Mesendoderm (in vitro differentiated cells): ENCODE measurements at regions not wholly inside any gene's neighbourhood (a gene's known extent, or its start where the extent isn't known, plus 50 kb on each side); places are given as distances from the start of the nearest gene placed in this dataset.

ENCODE experiments used
- DNase-seq: peaks from one replicate; pipeline ENCODE4 v3.0.0; 2013
- H2AK5ac ChIP-seq: 2 replicates; pipeline ENCODE4 v1.6.1; 2013; ENCODE audit warnings: low read length, inconsistent platforms
- H2BK120ac ChIP-seq: 2 replicates; pipeline ENCODE4 v1.6.1; 2013; ENCODE audit warnings: low read depth, mild to moderate bottlenecking, low read length, moderate library complexity, mixed read lengths
- H2BK15ac ChIP-seq: replicated peaks from 2 replicates; pipeline ENCODE4 v1.6.1; 2013; ENCODE audit warnings: low read depth, mild to moderate bottlenecking, moderate library complexity
- H2BK5ac ChIP-seq: 2 replicates; pipeline ENCODE4 v1.6.1; 2013; ENCODE audit warnings: low read length, inconsistent platforms
- H3K18ac ChIP-seq: 2 replicates; pipeline ENCODE4 v1.6.1; 2013; ENCODE audit warnings: mild to moderate bottlenecking, low read length, mixed read lengths
- H3K23ac ChIP-seq: one replicate; pipeline ENCODE4 v1.6.1; 2013; ENCODE audit warnings: low read length
- H3K27ac ChIP-seq: 2 replicates; pipeline ENCODE4 v1.5.1; 2013; ENCODE audit warnings: low read depth, mild to moderate bottlenecking, inconsistent platforms, low read length, moderate library complexity
- H3K27me3 ChIP-seq: 2 replicates; pipeline ENCODE4 v1.6.1; 2013; ENCODE audit warnings: low read length, control low read depth, mild to moderate bottlenecking, inconsistent platforms; ENCODE audit not compliant: insufficient read depth, poor library complexity
- H3K36me3 ChIP-seq: 2 replicates; pipeline ENCODE4 v1.6.1; 2013; ENCODE audit warnings: low read length, inconsistent platforms; ENCODE audit not compliant: control insufficient read depth, insufficient read depth
- H3K4ac ChIP-seq: one replicate; pipeline ENCODE4 v1.6.1; 2013; ENCODE audit warnings: low read depth, mild to moderate bottlenecking, low read length, moderate library complexity
- H3K4me1 ChIP-seq: 2 replicates; pipeline ENCODE4 v1.6.1; 2013; ENCODE audit warnings: low read depth, low read length, inconsistent platforms; ENCODE audit not compliant: control insufficient read depth
- H3K4me2 ChIP-seq: 2 replicates; pipeline ENCODE4 v1.6.1; 2013; ENCODE audit warnings: low read length
- H3K4me3 ChIP-seq: 2 replicates; pipeline ENCODE4 v1.5.1; 2013; ENCODE audit warnings: mild to moderate bottlenecking, low read length
- H3K56ac ChIP-seq: one replicate; pipeline ENCODE4 v1.6.1; 2013; ENCODE audit warnings: low read length
- H3K79me1 ChIP-seq: 2 replicates; pipeline ENCODE4 v1.6.1; 2013; ENCODE audit warnings: low read length, inconsistent platforms
- H3K79me2 ChIP-seq: 2 replicates; pipeline ENCODE4 v1.6.1; 2013; ENCODE audit warnings: mild to moderate bottlenecking, low read length; ENCODE audit not compliant: control insufficient read depth, insufficient read depth
- H3K9ac ChIP-seq: 2 replicates; pipeline ENCODE4 v1.6.1; 2013; ENCODE audit warnings: low read length, inconsistent platforms
- H4K5ac ChIP-seq: one replicate; pipeline ENCODE4 v1.6.1; 2013; ENCODE audit warnings: low read length
- H4K8ac ChIP-seq: one replicate; pipeline ENCODE4 v1.6.1; 2013; ENCODE audit warnings: low read depth, mild to moderate bottlenecking, control low read depth, low read length, moderate library complexity
- WGBS: extraction: QIAGEN DNeasy Blood & Tissue Kit; methylation state at CpG from one replicate; pipeline ENCODE4 v1.1.7; 2013; ENCODE audit warnings: low lambda C conversion rate, missing lambda C conversion rate; ENCODE audit not compliant: insufficient coverage; ENCODE audit errors: extremely low coverage; 5-methylcytosine and 5-hydroxymethylcytosine counted together

DNA sequence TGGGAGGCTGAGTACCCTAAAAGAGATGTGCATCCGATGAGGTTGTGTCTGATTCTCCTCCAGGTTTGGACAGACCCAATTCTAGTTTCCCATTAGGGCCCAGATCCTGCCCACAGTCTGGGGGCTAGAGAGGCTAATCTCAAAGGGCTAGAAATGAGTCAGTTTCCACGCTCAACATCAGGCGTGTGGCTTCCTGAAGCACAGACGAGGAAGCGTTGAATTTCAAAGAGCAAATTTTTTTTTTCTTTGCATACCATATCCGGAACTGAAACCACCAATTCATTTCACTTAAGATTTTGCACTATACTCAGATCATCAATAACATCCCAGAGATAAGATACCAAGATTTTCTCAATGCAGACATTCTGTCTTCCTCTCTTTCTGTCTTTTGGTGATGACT lies 173.8 kb upstream of the BCL6 start:
- Histone ChIP-seq H2BK5ac (no peak overlapping the region), H3K4ac (no peak overlapping the region), H3K56ac (no peak overlapping the region), H3K36me3 (no peaks in the 10 kb centered on the region), H3K9ac (no peak overlapping the region), H3K23ac (no peak overlapping the region), H3K4me2 (no peak overlapping the region), H4K8ac (no peak overlapping the region), H3K27ac (no peak overlapping the region), H3K4me3 (no peak overlapping the region), H2BK120ac (no peak overlapping the region), H3K79me2 (no peaks in the 10 kb centered on the region), H3K27me3 (no peaks in the 10 kb centered on the region), H3K4me1 (no peaks in the 10 kb centered on the region), H3K18ac (no peak overlapping the region), H3K79me1 (no peaks in the 10 kb centered on the region), H4K5ac (no peak overlapping the region), H2AK5ac (no peak overlapping the region), H2BK15ac (no peak overlapping the region)
- no peak for DNase-seq
- WGBS = no CpG with 5 or more reads among the region's 6 CpGs

DNA sequence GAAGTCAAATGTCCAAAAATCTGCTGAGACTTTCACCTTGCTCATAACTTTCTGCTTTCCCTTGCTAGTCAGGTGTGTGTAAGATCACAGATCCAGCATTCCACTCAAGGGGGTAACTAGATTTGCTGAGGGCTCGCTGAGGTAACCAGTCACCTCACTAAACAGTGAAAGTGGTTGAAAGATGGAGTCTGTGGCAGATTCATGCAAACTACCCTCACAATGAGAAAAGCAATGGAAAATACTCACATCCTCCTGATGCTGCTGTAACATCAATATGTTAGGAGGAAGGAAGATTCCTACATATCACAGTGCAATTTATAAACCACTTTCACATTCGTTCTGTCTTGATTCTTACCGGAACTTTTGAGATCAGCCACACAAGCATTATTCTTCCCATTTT lies 174.3 kb upstream of the BCL6 start:
- Histone ChIP-seq H3K36me3 (no peaks in the 10 kb centered on the region), H2BK120ac (no peak overlapping the region), H3K56ac (no peak overlapping the region), H3K27ac (no peak overlapping the region), H3K4me2 (no peak overlapping the region), H4K8ac (no peak overlapping the region), H3K4me1 (no peaks in the 10 kb centered on the region), H3K79me2 (no peaks in the 10 kb centered on the region), H2AK5ac (no peak overlapping the region), H3K4me3 (no peak overlapping the region), H2BK15ac (no peak overlapping the region), H4K5ac (no peak overlapping the region), H3K27me3 (no peaks in the 10 kb centered on the region), H3K9ac (no peak overlapping the region), H3K4ac (no peak overlapping the region), H2BK5ac (no peak overlapping the region), H3K79me1 (no peaks in the 10 kb centered on the region), H3K23ac (no peak overlapping the region), H3K18ac (no peak overlapping the region)
- DNase-seq = no peak
- no CpG with 5 or more reads among the region's 3 CpGs for WGBS

- H3K27me3 ChIP-seq = no peaks in the 10 kb centered on the region
- H3K27ac ChIP-seq = no peak overlapping the region
- DNase-seq = no peak
- no peak overlapping the region for H2BK15ac ChIP-seq
- H3K4ac ChIP-seq = no peak overlapping the region
- no peak overlapping the region for H2BK5ac ChIP-seq
- H3K4me2 ChIP-seq = no peak overlapping the region
- no CpG with 5 or more reads among the region's 1 CpG for WGBS
- H2AK5ac ChIP-seq = no peak overlapping the region
- H3K4me3 ChIP-seq = no peak overlapping the region
- no peak overlapping the region for H3K18ac ChIP-seq
- no peaks in the 10 kb centered on the region for H3K36me3 ChIP-seq
- H3K79me1 ChIP-seq = no peaks in the 10 kb centered on the region
- no peak overlapping the region for H3K23ac ChIP-seq
- no peak overlapping the region for H3K56ac ChIP-seq
- H4K5ac ChIP-seq = no peak overlapping the region
- no peak overlapping the region for H3K9ac ChIP-seq
- H3K79me2 ChIP-seq = no peaks in the 10 kb centered on the region
- no peak overlapping the region for H4K8ac ChIP-seq
- no peak overlapping the region for H2BK120ac ChIP-seq
- H3K4me1 ChIP-seq = no peaks in the 10 kb centered on the region
Measured at GRCh38 chr3:187920030-187920429, 174.8 kb upstream of the BCL6 start.

GRCh38 chr3:187920913-187921312 lies 175.6 kb upstream of the BCL6 start:
- H3K4ac ChIP-seq = no peak overlapping the region
- H3K4me3 ChIP-seq = no peak overlapping the region
- no peak overlapping the region for H3K56ac ChIP-seq
- H3K23ac ChIP-seq = no peak overlapping the region
- H3K79me1 ChIP-seq = no peaks in the 10 kb centered on the region
- H3K4me2 ChIP-seq = no peak overlapping the region
- H3K27ac ChIP-seq = no peak overlapping the region
- H3K4me1 ChIP-seq = no peaks in the 10 kb centered on the region
- H4K8ac ChIP-seq = no peak overlapping the region
- H3K79me2 ChIP-seq = no peaks in the 10 kb centered on the region
- H3K36me3 ChIP-seq = no peaks in the 10 kb centered on the region
- no peak overlapping the region for H3K18ac ChIP-seq
- no peak overlapping the region for H2BK120ac ChIP-seq
- no peak overlapping the region for H2BK5ac ChIP-seq
- no peak overlapping the region for H4K5ac ChIP-seq
- no peaks in the 10 kb centered on the region for H3K27me3 ChIP-seq
- no CpG with 5 or more reads among the region's 6 CpGs for WGBS
- no peak overlapping the region for H2AK5ac ChIP-seq
- H2BK15ac ChIP-seq = no peak overlapping the region
- no peak overlapping the region for H3K9ac ChIP-seq
- DNase-seq = no peak

- Histone ChIP-seq H4K8ac (no peak overlapping the region), H3K27me3 (no peaks in the 10 kb centered on the region), H3K36me3 (no peaks in the 10 kb centered on the region), H3K23ac (no peak overlapping the region), H3K9ac (no peak overlapping the region), H3K4me2 (no peak overlapping the region), H3K4me3 (no peak overlapping the region), H3K18ac (no peak overlapping the region), H2BK15ac (no peak overlapping the region), H4K5ac (no peak overlapping the region), H3K4me1 (no peaks in the 10 kb centered on the region), H2BK5ac (no peak overlapping the region), H2BK120ac (no peak overlapping the region), H2AK5ac (no peak overlapping the region), H3K4ac (no peak overlapping the region), H3K56ac (no peak overlapping the region), H3K27ac (no peak overlapping the region), H3K79me2 (no peaks in the 10 kb centered on the region), H3K79me1 (no peaks in the 10 kb centered on the region)
- whole genome bisulfite sequencing = no CpG with 5 or more reads among the region's 4 CpGs
- no peak for DNase-seq
Measured at GRCh38 chr3:187921391-187922074, 176.3 kb upstream of the BCL6 start.
